AG04449 (cell line): ENCODE measurements at regions not wholly inside any gene's neighbourhood (a gene's known extent, or its start where the extent isn't known, plus 50 kb on each side); places are given as distances from the start of the nearest gene placed in this dataset.
"Not testable (repeated sequence)": the region's sequence is repeated elsewhere in the genome, so short reads cannot be mapped to it uniquely, and the experiment has no call there.

Experiments
- CTCF ChIA-PET: fragments of 350-600 bp; formaldehyde crosslinking; extraction: SDS; loops from one replicate; lab custom pipeline; 2021; ENCODE audit warnings: antibody characterized with exemption; lab: Yijun Ruan, JAX
- POLR2A ChIA-PET: fragments of 400-600, 350-600 bp; formaldehyde crosslinking; extraction: SDS; loops from one replicate; lab custom pipeline; 2020; ENCODE audit warnings: antibody characterized with exemption, inconsistent platforms; lab: Yijun Ruan, JAX
- DNase-seq: peaks from one replicate; pipeline ENCODE4 v3.0.0-alpha.2; 2010; ENCODE audit warnings: low read depth, low spot score
- H3K4me3 ChIP-seq: 2 replicates; pipeline ENCODE4 v1.5.1; 2011; ENCODE audit warnings: low read depth, mild to moderate bottlenecking, control low read depth, low read length
- CTCF ChIP-seq: IDR thresholded peaks from one replicate; pipeline ENCODE4 v1.5.1; 2011; ENCODE audit warnings: mild to moderate bottlenecking, moderate library complexity, low read length, control low read depth, inconsistent platforms; ENCODE audit not compliant: insufficient read depth; ENCODE audit errors: missing control alignments

GRCh38 chr11:69876013-69876412 is 56.8 kb upstream of the FGF3 start:
- no peak overlapping the region for H3K4me3 ChIP-seq
- TF ChIP-seq CTCF, result no peak
- ChIA-PET POLR2A (no interaction called here), CTCF (no interaction called here)
- DNase-seq, result no peak

GRCh38 chr11:69877235-69877634 is 58.0 kb upstream of the FGF3 start:
- TF ChIP-seq CTCF, result no peak
- ChIA-PET POLR2A (no interaction called here), CTCF (no interaction called here)
- no peak for DNase-seq
- no peak overlapping the region for H3K4me3 ChIP-seq

- H3K4me3 ChIP-seq, POLR2A ChIA-PET, CTCF ChIA-PET, DNase-seq: not testable (repeated sequence)
Measured at GRCh38 chr11:69877704-69878103, 58.5 kb upstream of the FGF3 start.

- TF ChIP-seq CTCF, result no peak
- POLR2A ChIA-PET, result no interaction called here
Measured at GRCh38 chr11:69878144-69878883, 59.1 kb upstream of the FGF3 start.

GRCh38 chr11:69878927-69879728 is 59.9 kb upstream of the FGF3 start:
- ChIA-PET POLR2A (no interaction called here), CTCF (interaction anchor here (3.4 kb wide), 1 partner anchor 11 kb away, joined by 13 read pairs; no protein-coding TSS in a partner anchor)
- no peak overlapping the region for H3K4me3 ChIP-seq
- DNase-seq, result no peak
- TF ChIP-seq CTCF, result no peak

More at GRCh38 chr11:69878144-69878883, 59.1 kb upstream of the FGF3 start:
- CTCF ChIA-PET, result interaction anchor here (3.4 kb wide), 1 partner anchor 11 kb away, joined by 13 read pairs; no protein-coding TSS in a partner anchor
- DNase-seq, result no peak
- no peak overlapping the region for H3K4me3 ChIP-seq

- TF ChIP-seq CTCF, result no peak
- no peak for DNase-seq
- ChIA-PET POLR2A (no interaction called here), CTCF (interaction anchor here (3.4 kb wide), 1 partner anchor 10 kb away, joined by 13 read pairs; no protein-coding TSS in a partner anchor)
- no peak overlapping the region for H3K4me3 ChIP-seq
Measured at GRCh38 chr11:69879729-69880005, 60.5 kb upstream of the FGF3 start.
